ENCODE measurements at regions not wholly inside any gene's neighbourhood (a gene's known extent, or its start where the extent isn't known, plus 50 kb on each side); places are given as distances from the start of the nearest gene placed in this dataset.
"Not testable (repeated sequence)": the region's sequence is repeated elsewhere in the genome, so short reads cannot be mapped to it uniquely, and the experiment has no call there.

GRCh38 chr9:93809204-93809940 lies 145.8 kb downstream of the BARX1 start:
- H3K27me3 ChIP-seq: no peaks in the 10 kb centered on the region
- no peaks in the 10 kb centered on the region for H3K9me3 ChIP-seq
- no peak overlapping the region for H3K4me3 ChIP-seq
- DNase-seq: no peak
- H3K36me3 ChIP-seq: no peaks in the 10 kb centered on the region

- no peaks in the 10 kb centered on the region for H3K36me3 ChIP-seq
- DNase-seq: no peak
- no peaks in the 10 kb centered on the region for H3K27me3 ChIP-seq
- no peak overlapping the region for H3K4me3 ChIP-seq
- no peaks in the 10 kb centered on the region for H3K9me3 ChIP-seq
Observed at GRCh38 chr9:93808115-93809029, 146.8 kb downstream of the BARX1 start.

GRCh38 chr9:93807166-93808074 lies 147.7 kb downstream of the BARX1 start:
- H3K9me3 ChIP-seq: no peaks in the 10 kb centered on the region
- H3K27me3 ChIP-seq: no peaks in the 10 kb centered on the region
- DNase-seq: no peak
- no peaks in the 10 kb centered on the region for H3K36me3 ChIP-seq
- no peak overlapping the region for H3K4me3 ChIP-seq

GRCh38 chr9:93801581-93802284 lies 153.4 kb downstream of the BARX1 start:
- Histone ChIP-seq H3K4me3 (no peak overlapping the region), H3K36me3 (no peaks in the 10 kb centered on the region), H3K9me3 (no peaks in the 10 kb centered on the region), H3K27me3 (no peaks in the 10 kb centered on the region)
- DNase-seq: no peak

GRCh38 chr9:93801120-93801519 lies 154.0 kb downstream of the BARX1 start:
- H3K9me3 ChIP-seq: no peaks in the 10 kb centered on the region
- H3K36me3 ChIP-seq: no peaks in the 10 kb centered on the region
- no peak overlapping the region for H3K4me3 ChIP-seq
- DNase-seq: no peak
- H3K27me3 ChIP-seq: no peaks in the 10 kb centered on the region

- Histone ChIP-seq H3K27me3 (peaks cover 9% of the 10 kb centered on the region; the same call in 1 of the 2 replicates), H3K9me3 (no peaks in the 10 kb centered on the region), H3K4me3 (no peak overlapping the region), H3K36me3 (no peaks in the 10 kb centered on the region)
- DNase-seq: no peak
Observed at GRCh38 chr9:93792358-93792757, 162.8 kb downstream of the BARX1 start.

GRCh38 chr9:93786204-93786603 lies 169.0 kb downstream of the BARX1 start:
- DNase-seq: no peak
- no peaks in the 10 kb centered on the region for H3K27me3 ChIP-seq
- H3K9me3 ChIP-seq: no peaks in the 10 kb centered on the region
- no peak overlapping the region for H3K4me3 ChIP-seq
- H3K36me3 ChIP-seq: no peaks in the 10 kb centered on the region

GRCh38 chr9:93776873-93777272 lies 178.3 kb downstream of the BARX1 start:
- no peaks in the 10 kb centered on the region for H3K27me3 ChIP-seq
- no peaks in the 10 kb centered on the region for H3K9me3 ChIP-seq
- H3K36me3 ChIP-seq: no peaks in the 10 kb centered on the region
- DNase-seq: no peak
- H3K4me3 ChIP-seq: no peak overlapping the region

GRCh38 chr9:93776256-93776655 lies 178.9 kb downstream of the BARX1 start:
- Histone ChIP-seq H3K4me3 (no peak overlapping the region), H3K36me3 (no peaks in the 10 kb centered on the region), H3K9me3 (no peaks in the 10 kb centered on the region), H3K27me3 (no peaks in the 10 kb centered on the region)
- no peak for DNase-seq

- H3K27me3 ChIP-seq: no peaks in the 10 kb centered on the region
- H3K36me3 ChIP-seq: no peaks in the 10 kb centered on the region
- no peak overlapping the region for H3K4me3 ChIP-seq
- DNase-seq: no peak
- H3K9me3 ChIP-seq: no peaks in the 10 kb centered on the region
Observed at GRCh38 chr9:93774331-93775102, 180.6 kb downstream of the BARX1 start.

- Histone ChIP-seq H3K27me3 (no peaks in the 10 kb centered on the region), H3K4me3 (no peak overlapping the region), H3K9me3 (no peaks in the 10 kb centered on the region), H3K36me3 (no peaks in the 10 kb centered on the region)
- DNase-seq: no peak
Observed at GRCh38 chr9:93771276-93771675, 183.9 kb downstream of the BARX1 start.

GRCh38 chr9:93761822-93762221 lies 185.4 kb downstream of the PHF2 start:
- Histone ChIP-seq H3K4me3 (no peak overlapping the region), H3K36me3 (no peaks in the 10 kb centered on the region), H3K27me3 (no peaks in the 10 kb centered on the region), H3K9me3 (no peaks in the 10 kb centered on the region)
- no peak for DNase-seq

- Histone ChIP-seq H3K36me3 (no peaks in the 10 kb centered on the region), H3K9me3 (peaks cover 2% of the 10 kb centered on the region), H3K27me3 (no peaks in the 10 kb centered on the region), H3K4me3 (no peak overlapping the region)
- DNase-seq: no peak
Observed at GRCh38 chr9:93750045-93750444, 173.7 kb downstream of the PHF2 start.

GRCh38 chr9:93748827-93749226 lies 172.4 kb downstream of the PHF2 start:
- not testable (repeated sequence) for DNase-seq, H3K4me3 ChIP-seq, H3K9me3 ChIP-seq, H3K27me3 ChIP-seq, H3K36me3 ChIP-seq

GRCh38 chr9:93731963-93732362 lies 155.6 kb downstream of the PHF2 start:
- no peak overlapping the region for H3K4me3 ChIP-seq
- H3K9me3 ChIP-seq: peaks cover 4% of the 10 kb centered on the region; the same call in 1 of the 2 replicates
- H3K27me3 ChIP-seq: no peaks in the 10 kb centered on the region
- H3K36me3 ChIP-seq: no peaks in the 10 kb centered on the region
- no peak for DNase-seq

GRCh38 chr9:93730648-93731047 lies 154.3 kb downstream of the PHF2 start:
- no peaks in the 10 kb centered on the region for H3K36me3 ChIP-seq

More at GRCh38 chr9:93730648-93731047, 154.3 kb downstream of the PHF2 start:
- Histone ChIP-seq H3K27me3 (no peaks in the 10 kb centered on the region), H3K9me3 (peaks cover 4% of the 10 kb centered on the region; the same call in 1 of the 2 replicates), H3K4me3 (no peak overlapping the region)
- no peak for DNase-seq
